Calu3 (cell line): ENCODE measurements at regions not wholly inside any gene's neighbourhood (a gene's known extent, or its start where the extent isn't known, plus 50 kb on each side); places are given as distances from the start of the nearest gene placed in this dataset.

Source experiments
- BruUV-seq: library from RNA; stranded (reverse); fragments of 400-500 nt; replicated peaks from 2 replicates; lab custom pipeline; 2021; lab: Mats Ljungman, UMichigan
- CTCF ChIA-PET: fragments of 300-600 bp; sonication (Branson Sonifier 250); formaldehyde crosslinking; loops from one replicate; lab custom pipeline; 2022; ENCODE audit warnings: antibody characterized with exemption; lab: Charles Lee
- DNase-seq: peaks from one replicate; pipeline ENCODE4 v3.0.0; 2022
- H3K27ac Mint-ChIP-seq: one replicate; pipeline ENCODE4 v1.8.0; 2022; ENCODE audit warnings: mixed read lengths; ENCODE audit not compliant: unreplicated experiment
- H3K27me3 Mint-ChIP-seq: one replicate; pipeline ENCODE4 v1.8.0; 2022; ENCODE audit warnings: mixed read lengths; ENCODE audit not compliant: unreplicated experiment
- H3K36me3 Mint-ChIP-seq: one replicate; pipeline ENCODE4 v1.8.0; 2022; ENCODE audit warnings: mild to moderate bottlenecking, moderate library complexity, mixed read lengths; ENCODE audit not compliant: insufficient read depth, unreplicated experiment
- H3K4me1 Mint-ChIP-seq: one replicate; pipeline ENCODE4 v1.8.0; 2022; ENCODE audit warnings: mild to moderate bottlenecking, low read depth, mixed read lengths; ENCODE audit not compliant: unreplicated experiment
- H3K4me3 Mint-ChIP-seq: one replicate; pipeline ENCODE4 v1.8.0; 2022; ENCODE audit warnings: mild to moderate bottlenecking, low read depth, moderate library complexity, mixed read lengths; ENCODE audit not compliant: unreplicated experiment
- H3K9me3 Mint-ChIP-seq: one replicate; pipeline ENCODE4 v1.8.0; 2022; ENCODE audit warnings: low read depth, mixed read lengths; ENCODE audit not compliant: unreplicated experiment
- CTCF ChIP-seq: fragments of 200-600 bp; IDR thresholded peaks from one replicate; pipeline ENCODE4 v1.8.0; 2022; ENCODE audit warnings: antibody characterized with exemption; ENCODE audit not compliant: unreplicated experiment
- intact Hi-C: fragments of 100-400 bp; cut with micrococcal nuclease; formaldehyde crosslinking; loops from one replicate; pipeline ENCODE4 v1.10.0; 2022; ENCODE audit not compliant: unreplicated experiment

GRCh38 chr6:167502471-167502870 lies 177.6 kb downstream of the TTLL2 start:
- H3K9me3 Mint-ChIP-seq: no peaks in the 10 kb centered on the region
- peaks cover 37% of the 10 kb centered on the region for H3K27me3 Mint-ChIP-seq
- no peak overlapping the region for H3K4me3 Mint-ChIP-seq
- H3K36me3 Mint-ChIP-seq: no peaks in the 10 kb centered on the region
- H3K4me1 Mint-ChIP-seq: no peaks in the 10 kb centered on the region
- no peak for TF ChIP-seq CTCF
- CTCF ChIA-PET: interaction anchor here (0.6 kb wide), 1 partner anchor 457 kb away, joined by 3 read pairs; no protein-coding TSS in a partner anchor
- H3K27ac Mint-ChIP-seq: no peak overlapping the region
- intact Hi-C loops: loop anchor here (1.0 to 2.0 kb wide), 2 partner anchors 180 to 396 kb away; no protein-coding TSS in a partner anchor
- no peak for DNase-seq
- no TSS peak for BruUV-seq

DNA sequence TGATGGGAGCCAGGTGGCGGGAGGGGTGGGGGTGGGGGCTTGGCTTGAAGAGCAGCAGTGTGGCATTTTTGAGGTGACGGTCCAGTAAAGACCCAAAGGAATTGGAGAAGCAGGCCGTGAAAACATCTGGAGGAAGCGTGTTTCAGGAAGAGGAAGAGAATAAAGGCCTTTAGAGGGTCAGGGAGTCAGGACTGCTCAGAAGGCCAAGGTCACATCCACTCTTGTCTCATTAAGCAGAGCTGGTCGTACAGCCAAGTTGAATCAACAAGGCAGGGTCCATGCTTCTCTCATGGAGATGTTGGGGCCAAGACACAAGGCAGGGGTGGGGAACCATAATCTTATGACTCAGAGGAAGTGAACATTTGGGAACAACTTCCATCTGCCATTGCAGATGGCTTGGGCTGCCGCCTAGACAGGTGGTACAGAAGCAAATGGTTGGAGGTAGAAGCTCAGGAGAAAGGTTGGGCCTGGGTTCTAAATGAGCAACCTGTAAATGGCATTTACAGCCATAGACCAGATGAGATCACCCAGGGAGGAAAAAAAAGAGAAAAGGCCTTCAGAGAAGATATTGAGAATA lies 179.6 kb downstream of the TTLL2 start:
- H3K4me3 Mint-ChIP-seq: no peak overlapping the region
- intact Hi-C loops: no loop called here

DNA sequence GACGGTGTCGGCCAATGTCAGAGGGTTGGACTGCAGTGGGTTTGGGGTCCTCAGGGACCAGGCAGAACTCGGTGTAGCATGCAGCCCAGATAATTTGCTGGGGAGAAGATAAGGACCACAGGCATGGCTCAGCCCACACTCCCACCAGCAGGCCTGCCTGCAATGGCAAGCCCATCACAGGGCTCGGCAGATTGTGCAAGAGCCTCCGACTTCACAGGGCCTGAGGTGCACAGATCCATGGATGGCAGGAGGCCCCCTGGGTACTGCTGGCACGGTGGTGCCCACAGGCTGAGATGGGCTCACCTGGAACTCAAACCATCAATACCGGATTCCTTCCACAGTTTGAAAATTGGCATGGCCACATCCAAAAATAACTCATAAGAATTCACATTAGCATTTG lies 180.3 kb downstream of the TTLL2 start:
- TF ChIP-seq CTCF: no peak
- DNase-seq: no peak
- intact Hi-C loops: no loop called here
- H3K36me3 Mint-ChIP-seq: no peaks in the 10 kb centered on the region
- H3K4me3 Mint-ChIP-seq: no peak overlapping the region
- CTCF ChIA-PET: interaction anchor here (0.7 kb wide), 1 partner anchor 145 kb away, joined by 3 read pairs; no protein-coding TSS in a partner anchor
- H3K4me1 Mint-ChIP-seq: no peaks in the 10 kb centered on the region
- H3K27ac Mint-ChIP-seq: no peak overlapping the region
- peaks cover 42% of the 10 kb centered on the region for H3K27me3 Mint-ChIP-seq
- H3K9me3 Mint-ChIP-seq: no peaks in the 10 kb centered on the region
- no TSS peak for BruUV-seq

More for the DNA sequence above, 179.6 kb downstream of the TTLL2 start:
- CTCF ChIA-PET: interaction anchor here (0.7 kb wide), 1 partner anchor 168 kb away, joined by 3 read pairs; no protein-coding TSS in a partner anchor
- no peak for DNase-seq
- peaks cover 35% of the 10 kb centered on the region for H3K27me3 Mint-ChIP-seq
- TF ChIP-seq CTCF: no peak
- no peaks in the 10 kb centered on the region for H3K9me3 Mint-ChIP-seq
- no peak overlapping the region for H3K27ac Mint-ChIP-seq
- BruUV-seq: no TSS peak
- H3K4me1 Mint-ChIP-seq: no peaks in the 10 kb centered on the region
- no peaks in the 10 kb centered on the region for H3K36me3 Mint-ChIP-seq

- CTCF ChIA-PET: interaction anchor here (0.7 kb wide), 1 partner anchor 144 kb away, joined by 3 read pairs; no protein-coding TSS in a partner anchor
- Mint-ChIP-seq H3K27me3 (peaks cover 43% of the 10 kb centered on the region), H3K36me3 (no peaks in the 10 kb centered on the region), H3K4me1 (no peaks in the 10 kb centered on the region), H3K9me3 (no peaks in the 10 kb centered on the region), H3K4me3 (no peak overlapping the region), H3K27ac (no peak overlapping the region)
- no TSS peak for BruUV-seq
- no peak for TF ChIP-seq CTCF
- intact Hi-C loops: no loop called here
- DNase-seq: no peak
Measured at GRCh38 chr6:167505782-167506181, 180.9 kb downstream of the TTLL2 start.
